Forelimb muscle (tissue), 1 donor: ENCODE measurements at regions not wholly inside any gene's neighbourhood (a gene's known extent, or its start where the extent isn't known, plus 50 kb on each side); places are given as distances from the start of the nearest gene placed in this dataset.
"Not testable (repeated sequence)": the region's sequence is repeated elsewhere in the genome, so short reads cannot be mapped to it uniquely, and the experiment has no call there.

ENCODE experiments used
- DNase-seq: peaks from one replicate; pipeline ENCODE4 v3.0.0-alpha.2; 2013; ENCODE audit warnings: low read depth

DNA sequence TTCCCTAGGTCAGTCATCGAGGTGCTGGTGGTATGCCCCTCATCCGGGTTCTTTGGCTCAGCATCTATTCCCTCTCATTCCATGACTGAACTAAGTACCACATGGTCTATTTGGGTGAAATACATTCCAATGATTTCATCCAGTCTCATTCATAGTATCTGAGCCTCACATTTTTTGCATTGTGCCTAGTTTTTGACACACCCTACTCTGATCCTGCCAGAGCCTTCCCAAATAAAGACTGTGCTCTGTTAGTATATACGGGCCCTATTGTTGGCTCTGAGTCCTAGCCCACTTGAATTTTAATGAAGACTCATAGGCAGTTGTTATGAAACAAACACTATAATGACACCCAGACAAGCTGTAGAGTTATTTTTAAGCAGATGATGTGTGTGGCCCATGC, 740.7 kb downstream of the CETN3 start:
- no peak for DNase-seq

DNA sequence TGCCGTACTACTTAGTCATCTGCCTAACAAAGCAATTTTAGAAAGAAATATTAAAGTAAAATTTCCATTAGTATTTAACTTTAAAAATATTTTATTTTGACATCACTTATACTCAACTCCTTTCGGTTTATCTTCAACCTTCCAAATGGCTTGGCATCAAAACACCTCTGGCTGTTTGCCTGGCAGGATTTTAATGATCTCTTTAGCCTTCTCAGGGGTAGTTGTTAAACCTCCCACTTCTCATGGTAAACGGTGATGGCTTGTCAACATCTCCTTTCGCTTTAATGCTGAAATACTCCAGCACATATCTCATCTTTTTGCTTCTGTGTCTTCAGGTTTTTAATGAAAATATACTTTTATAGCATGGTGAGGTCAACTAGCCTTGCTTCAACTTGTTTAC, 747.1 kb downstream of the CETN3 start:
- DNase-seq: no peak

DNA sequence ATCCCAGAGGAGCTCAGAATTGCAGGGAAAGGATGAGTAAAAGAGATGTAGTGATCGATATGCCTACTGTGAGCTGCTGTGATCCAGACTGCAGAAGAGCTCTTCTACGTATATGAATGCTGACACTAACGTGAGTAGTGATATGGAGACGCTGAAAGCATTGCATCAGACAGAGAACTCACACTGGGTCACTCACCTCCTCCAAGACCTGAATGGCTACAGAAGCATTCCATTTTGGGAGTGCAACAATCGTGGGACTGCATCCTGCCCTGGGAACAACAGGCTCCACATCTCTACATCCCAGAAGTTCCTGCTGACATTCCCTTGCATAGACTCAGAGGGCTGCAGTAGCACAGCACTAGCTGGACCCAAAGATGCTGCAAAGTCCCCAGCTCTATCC, 755.9 kb upstream of the MEF2C start:
- DNase-seq: no peak

DNA sequence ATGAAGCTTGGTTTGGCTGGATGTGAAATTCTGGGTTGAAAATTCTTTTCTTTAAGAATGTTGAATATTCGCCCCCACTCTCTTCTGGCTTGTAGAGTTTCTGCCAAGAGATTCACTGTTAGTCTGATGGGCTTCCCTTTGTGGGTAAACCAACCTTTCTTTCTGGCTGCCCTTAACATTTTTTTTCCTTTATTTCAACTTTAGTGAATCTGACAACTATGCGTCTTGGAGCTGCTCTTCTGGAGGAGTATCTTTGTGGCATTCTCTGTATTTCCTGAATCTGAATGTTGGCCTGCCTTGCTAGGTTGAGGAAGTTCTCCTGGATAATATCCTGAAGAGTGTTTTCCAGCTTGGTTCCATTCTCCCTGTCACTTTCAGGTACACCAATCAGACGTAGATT, 751.2 kb upstream of the MEF2C start:
- not testable (repeated sequence) for DNase-seq

DNA sequence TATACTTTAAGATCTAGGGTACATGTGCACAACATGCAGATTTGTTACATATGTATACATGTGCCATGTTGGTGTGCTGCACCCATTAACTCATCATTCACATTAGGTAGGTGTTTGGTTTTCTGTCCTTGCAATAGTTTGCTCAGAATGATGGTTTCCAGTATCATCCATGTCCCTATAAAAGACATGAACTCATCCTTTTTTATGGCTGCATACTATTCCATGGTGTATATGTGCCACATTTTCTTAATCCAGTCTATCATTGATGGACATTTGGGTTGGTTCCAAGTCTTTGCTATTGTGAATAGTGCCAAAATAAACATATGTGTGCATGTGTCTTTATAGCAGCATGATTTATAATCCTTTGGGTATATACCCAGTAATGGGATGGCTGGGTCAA, 747.1 kb upstream of the MEF2C start:
- DNase-seq: not testable (repeated sequence)

DNA sequence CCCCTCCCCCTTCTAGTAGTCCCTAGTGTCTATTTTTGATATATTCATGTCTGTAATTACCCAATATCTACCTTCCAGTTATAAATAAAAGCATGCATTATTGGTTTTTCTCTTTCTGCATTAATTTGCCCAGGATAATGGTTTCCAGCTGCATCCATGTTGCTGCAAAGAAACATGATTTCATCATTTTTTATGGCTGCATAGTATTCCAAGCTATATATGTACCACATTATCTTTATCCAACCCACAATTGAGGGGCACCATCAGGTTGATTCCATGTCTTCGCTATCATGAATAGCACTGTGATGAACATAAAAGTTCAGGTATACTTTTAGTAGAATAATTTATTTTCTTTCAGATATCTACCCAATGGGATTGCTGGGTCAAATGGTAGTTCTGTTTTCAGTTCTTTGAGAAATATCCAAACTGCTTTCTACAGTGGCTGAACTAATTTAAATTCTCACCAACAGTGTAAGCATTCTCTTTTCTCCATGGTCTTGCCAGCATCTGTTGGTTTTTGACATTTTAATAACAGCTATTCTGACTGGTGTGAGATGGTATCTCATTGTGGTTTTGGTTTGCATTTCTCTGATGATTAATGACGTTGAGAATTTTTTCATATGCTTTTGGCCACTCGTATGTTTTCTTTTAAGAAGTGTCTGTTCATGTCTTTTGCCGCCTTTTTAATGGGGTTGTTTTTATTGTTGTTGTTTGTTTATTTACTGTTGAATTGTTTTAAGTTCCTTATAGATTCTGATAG, 746.1 kb upstream of the MEF2C start:
- no peak for DNase-seq

DNA sequence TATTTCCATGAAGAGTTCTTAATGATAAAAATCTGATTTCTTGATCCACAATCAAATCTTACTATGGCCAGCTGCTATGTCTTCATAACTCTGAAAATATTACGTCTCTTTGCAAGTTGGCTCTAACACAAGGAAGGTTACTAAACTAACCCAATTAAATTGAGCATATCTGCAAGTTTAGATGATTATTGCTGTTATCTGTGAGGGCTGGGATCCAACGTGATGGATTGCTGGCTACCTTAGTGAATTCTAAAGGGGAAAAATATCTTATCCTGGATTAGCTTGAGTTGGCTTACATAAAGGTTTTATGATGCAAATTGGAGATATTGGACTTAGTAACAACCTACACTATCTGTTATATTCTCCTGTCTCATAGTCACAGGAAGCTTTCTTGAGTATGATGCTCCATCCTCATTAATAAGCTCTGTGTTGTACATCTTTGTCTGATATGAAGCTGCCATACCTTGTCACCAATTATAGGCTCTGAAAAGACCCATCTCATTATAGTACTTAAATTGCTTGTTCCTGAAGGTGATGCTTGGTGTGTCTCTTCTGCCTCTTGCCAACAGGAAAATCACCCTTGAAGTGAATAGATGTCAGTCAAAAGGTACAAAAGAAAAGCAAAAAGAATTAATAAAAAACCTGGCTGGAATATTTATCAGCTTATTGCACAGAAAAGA, 733.0 kb upstream of the MEF2C start:
- no peak for DNase-seq

DNA sequence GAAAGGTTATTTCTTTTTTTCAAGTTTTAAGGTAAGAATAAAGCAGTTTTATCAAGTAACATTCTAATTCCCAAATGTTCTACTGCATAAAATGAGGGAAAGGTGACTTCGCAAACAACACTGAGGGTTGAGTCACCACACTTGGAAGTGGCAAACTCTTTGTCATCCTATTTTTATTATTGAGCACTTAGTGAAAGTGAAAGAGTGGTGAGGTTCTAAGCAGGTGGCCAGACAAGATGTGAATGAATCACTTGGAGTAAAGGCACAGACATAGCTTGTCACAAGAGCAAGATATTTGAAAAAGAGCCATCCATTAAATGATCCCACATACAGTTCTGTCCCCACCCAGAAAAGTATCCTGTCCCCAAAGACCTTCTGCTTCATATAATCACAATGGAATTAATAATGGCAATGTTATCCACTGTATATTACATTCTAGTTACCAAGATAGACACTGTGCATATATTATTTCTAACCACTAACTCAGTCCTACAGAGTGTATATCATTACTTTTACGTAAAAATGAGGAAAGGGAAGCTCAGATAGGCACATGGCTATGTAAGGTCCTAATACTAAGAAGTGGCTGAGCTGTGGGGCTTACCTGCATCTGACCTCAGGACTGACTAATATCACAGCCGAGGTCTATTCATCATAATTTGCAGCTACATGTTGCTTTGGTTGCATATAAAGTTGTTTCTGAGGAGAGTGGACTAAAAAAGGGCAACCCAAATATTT, 730.4 kb upstream of the MEF2C start:
- no peak for DNase-seq

DNA sequence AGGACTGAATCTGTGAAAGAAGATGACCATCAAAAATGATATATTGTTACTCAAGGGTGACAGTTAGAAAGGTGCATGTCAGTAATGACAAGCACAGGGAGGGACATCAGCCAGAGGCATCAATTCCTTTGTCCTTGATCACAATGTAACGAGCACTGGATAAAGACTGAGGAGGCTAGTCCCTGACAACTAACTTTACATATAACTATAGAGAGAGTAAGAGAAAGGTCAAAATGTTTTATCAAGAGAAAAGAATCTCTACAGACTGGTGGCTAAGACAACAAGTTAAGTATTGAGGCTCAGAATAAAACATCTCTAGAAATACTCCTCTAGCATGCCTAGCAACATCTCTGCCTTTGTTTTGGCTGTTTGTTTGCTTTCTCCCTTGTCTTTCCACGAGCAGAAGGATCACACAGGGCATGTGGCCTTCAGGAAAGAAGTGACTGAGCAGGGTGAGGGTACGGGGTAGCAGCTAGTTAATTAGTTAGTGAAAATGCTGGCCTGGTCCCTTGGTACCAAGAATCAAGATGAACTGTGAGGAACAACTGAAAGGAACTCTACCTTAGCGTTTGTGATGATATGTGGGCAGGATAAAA, 724.1 kb upstream of the MEF2C start:
- DNase-seq: no peak

DNA sequence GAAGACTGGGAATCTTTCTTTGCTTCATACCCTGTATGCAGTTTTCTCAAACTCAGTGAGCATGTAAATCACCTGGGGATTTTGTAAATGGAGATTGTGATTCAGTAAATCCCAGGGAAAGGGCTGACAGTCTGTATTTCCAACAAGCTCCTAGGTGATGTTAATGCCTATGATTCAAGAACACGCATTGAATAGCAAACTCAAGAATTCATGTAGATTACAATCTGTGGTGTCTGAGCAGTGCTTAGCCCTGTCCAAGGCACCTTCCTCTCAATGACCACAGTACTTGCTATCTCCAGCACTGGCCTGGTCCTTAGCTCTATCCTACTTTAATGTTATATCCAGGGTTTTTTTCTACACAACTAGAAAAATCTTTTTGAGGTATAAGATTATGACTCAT, 721.4 kb upstream of the MEF2C start:
- no peak for DNase-seq

DNA sequence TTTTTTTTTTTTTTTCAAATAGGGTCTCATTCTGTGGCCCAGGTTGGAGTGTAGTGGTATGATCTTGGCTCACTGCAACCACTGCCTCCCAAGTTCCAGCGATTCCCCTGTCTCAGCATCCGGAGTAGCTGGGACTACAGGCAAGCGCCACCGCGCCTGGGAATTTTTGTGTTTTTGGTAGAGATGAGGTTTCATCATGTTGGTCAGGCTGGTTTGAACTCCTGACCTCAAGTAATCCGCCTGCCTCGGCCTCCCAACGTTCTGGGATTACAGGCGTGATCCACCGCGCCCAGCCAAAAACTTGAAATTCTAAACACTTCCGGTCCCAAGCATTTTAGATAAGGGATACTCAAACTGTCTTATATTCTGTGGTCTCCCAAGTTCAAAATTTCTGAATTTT, 718.9 kb upstream of the MEF2C start:
- DNase-seq: no peak

DNA sequence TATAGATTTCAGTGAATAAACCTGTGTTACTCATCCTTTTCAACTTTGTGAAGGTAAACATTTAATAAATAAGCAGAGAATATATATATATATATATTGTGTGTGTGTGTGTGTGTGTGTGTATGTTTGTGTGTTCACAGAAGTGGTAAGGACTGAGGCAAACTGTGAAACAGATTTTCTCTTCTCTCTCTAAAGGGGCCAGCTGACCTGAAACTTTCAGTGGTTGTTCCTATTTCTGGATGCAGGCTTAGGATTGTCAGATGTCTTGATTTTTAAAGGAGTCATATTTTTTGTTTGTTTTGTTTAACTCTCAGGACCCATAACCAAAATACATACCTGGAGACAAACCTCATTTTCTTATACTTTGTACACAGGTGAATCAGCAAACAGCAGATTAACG, 714.9 kb upstream of the MEF2C start:
- no peak for DNase-seq

DNA sequence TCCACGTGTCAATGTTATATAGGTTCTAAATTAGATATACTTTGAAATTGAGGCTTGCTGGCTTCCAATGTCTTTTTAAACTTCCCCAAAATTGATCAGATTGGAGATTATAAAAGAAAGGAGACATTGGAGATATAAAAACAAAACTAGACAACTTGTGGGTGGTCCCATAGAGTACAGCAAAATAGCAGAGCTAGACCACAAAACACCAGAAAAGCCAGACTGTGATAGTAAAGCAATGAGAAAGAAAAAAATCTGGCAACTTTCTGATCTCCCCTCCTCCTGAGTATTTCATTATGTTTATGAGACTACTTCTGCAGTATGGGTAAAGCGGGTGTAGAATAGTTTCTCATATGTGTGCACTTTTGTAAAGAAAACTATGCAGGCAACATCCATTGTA, 713.8 kb upstream of the MEF2C start:
- DNase-seq: no peak

DNA sequence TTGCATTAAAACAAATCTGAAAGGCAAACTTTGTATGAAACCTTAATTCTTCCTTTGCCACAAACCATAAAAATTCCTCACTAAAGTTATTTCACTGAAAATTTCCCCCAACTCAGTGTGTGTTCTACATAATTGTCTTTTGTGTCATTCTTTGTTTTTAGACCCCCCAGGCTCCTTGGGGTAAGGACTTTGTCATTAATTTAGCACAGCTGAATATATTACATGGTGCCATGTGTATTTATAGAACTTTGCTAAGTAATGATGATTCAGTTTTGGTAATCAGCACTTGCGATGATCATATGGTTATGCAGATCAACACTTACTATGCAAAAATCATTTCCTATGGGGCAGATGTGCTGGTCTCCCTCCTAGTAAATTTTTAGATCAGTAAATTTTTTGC, 712.1 kb upstream of the MEF2C start:
- DNase-seq: no peak

DNA sequence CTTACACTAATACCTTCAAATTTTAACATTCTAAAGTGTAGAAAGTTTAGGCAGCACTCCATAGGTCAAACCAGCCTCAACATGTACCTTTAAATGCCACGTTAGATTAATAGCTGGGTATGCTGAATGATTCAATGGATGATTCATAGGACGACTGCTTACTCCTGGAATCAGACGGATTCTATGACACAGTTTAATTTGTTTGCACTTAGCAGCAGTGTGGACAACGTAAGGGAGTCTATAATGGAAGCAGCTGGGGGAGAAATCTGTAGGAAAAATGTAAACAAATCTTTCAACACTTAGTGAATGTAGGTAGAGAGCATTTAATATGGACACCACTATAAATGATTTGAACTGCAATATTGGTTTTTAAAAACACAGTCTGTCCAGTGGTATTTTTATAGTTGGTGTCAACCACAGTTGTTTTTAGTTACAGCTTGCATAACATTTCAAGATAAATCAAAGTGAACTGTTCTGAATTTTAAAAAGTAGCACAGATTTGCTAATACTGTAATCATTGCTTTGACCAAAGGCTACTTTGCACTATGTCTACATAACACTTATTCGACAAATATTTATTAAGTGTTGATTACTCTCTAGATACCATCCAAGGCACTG, 701.5 kb upstream of the MEF2C start:
- no peak for DNase-seq

DNA sequence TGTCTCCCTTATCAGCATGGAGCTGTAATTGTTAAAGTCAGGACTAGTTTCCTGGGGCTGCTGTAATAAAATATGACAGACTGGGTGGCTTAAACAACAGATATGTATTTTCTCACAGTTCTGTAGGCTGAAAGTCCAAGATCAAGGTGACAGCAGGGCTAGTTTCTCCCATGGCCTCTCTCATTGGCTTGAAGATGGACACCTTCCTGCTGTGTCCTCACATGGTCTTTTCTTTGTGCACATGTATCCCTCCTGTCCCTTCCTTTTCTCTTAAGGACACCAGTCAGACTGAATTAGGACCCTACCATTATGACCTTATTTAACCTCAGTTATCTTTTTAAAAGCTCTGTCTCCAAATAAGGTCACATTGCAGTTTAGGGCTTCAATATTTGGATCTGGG, 700.5 kb upstream of the MEF2C start:
- DNase-seq: no peak

DNA sequence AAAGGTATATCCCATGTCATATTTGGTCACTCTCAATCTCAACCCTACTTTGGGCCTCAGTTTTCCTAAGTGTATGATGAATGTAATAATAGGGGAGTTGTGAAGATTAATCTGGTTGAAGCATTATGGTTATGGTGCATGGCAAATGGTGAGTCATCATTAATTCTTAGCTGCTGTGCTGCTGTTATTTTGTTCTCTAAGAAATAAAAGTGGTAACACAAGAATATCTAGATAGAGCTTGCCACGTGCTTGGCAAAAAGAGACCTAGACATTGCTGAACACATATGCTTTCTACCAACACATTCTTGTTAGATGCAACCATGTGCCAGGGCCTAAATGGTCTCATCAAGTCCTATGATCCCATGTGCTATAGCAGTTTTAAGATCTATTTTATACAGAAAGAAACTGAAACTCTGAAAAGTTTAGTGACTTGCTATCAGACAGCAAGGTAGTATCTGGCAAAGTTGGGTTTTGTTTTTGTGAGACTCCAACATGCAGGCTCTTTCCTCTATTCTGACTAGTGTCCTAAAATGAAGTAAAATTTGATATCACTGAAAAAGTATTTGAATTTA, 699.9 kb upstream of the MEF2C start:
- DNase-seq: no peak

DNA sequence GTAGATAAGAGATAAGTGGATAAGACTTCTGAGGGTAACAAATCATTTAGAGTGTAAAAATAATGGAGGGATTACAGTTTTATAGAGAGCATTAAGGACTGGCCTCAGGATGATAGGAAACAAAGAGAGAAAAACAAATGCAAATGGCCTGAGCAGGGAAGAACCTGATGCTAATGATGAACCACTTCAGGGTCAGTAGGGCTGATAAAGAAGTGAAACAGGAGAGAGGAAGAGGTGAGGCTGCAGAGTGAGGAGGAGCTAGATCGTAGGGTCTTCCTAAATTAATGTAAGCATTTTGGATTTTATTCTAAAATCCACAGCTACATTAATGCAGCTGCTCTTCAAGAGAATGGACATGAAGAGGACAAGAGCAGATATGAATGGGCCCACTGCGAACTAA, 698.0 kb upstream of the MEF2C start:
- DNase-seq: no peak

DNA sequence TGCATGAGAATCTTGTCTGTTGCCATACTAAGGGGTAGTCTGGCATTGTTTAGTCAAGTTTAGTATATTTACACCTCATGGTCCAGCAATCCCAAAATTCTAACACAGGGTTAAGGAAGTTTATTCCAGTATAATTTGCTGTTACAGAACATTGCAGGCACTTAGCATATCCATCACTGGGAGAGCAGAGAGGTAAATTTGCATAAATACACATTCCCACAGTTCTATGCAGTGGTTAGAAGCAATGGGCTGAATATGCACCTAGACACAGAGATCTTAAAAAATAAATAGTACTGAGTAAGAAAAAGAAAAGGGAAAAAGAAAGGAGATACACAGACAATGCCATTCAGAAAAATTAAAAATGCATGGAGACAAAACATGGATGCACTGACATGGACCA, 692.3 kb upstream of the MEF2C start:
- DNase-seq: no peak

DNA sequence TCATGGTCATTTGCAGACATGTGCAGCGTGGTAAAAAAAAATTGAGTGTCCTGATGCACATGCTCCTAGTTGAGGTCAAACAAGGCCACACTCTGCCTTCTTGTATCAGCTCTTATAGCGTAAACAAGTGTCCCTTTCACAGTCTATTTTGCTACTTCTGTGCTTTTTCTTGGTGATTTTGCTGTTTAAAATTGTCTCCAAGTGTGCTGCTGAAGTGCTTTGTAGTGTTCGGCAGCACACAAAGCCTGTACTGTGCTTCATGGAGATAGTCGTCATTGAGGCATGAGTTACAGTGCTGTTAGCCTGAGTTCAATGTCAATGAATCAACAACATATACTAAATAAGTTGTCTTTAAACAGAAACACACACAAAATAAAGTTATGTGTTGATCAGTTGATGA, 690.4 kb upstream of the MEF2C start:
- no peak for DNase-seq

DNA sequence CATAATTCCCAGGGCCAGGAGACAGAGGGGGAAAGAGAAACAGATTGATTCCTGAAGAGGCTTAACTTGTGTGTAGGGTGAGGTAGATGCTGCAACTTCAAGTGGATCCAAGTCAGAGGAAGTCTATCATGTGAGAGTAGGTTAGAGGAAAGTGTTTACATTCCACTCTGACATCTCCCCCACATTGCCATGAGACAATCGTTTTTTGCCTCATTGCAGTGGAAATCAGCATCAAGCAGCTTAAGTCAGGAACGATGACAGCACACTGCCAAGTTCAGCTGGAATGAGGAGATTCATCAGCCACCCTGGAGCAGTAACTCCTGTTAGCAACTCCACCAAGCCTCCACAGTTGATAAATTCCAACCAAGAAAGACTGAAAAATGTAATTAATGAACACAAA, 689.7 kb upstream of the MEF2C start:
- DNase-seq: no peak

DNA sequence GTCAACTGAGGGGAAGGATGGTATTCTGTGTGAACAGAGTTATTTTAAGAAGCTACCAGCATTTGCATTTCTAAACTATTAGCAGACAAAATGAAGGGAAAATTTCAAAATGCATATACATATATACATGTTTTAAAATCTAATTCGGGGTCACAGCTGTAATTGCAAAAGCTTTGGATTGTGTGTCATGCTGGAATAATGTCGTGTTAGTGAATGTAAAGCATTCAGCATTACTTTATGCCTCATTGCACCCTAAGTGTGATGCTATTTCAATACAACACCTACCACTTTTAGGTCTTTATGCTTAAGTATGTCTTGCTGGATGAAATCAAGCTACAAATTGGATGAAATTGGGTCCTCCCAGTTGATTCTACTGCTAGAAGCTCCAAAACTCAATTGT, 687.6 kb upstream of the MEF2C start:
- no peak for DNase-seq
